HEK293T (cell line): ENCODE measurements at regions not wholly inside any gene's neighbourhood (a gene's known extent, or its start where the extent isn't known, plus 50 kb on each side); places are given as distances from the start of the nearest gene placed in this dataset.

Source experiments
- CTCF ChIA-PET: fragments of 350-600 bp; formaldehyde crosslinking; extraction: SDS; loops from one replicate; lab custom pipeline; 2021; ENCODE audit warnings: antibody characterized with exemption, inconsistent platforms; lab: Yijun Ruan, JAX
- POLR2A ChIA-PET: fragments of 350-600 bp; formaldehyde crosslinking; extraction: SDS; loops from one replicate; lab custom pipeline; 2020; ENCODE audit warnings: antibody characterized with exemption, inconsistent platforms; lab: Yijun Ruan, JAX
- DNase-seq: peaks from one replicate; pipeline ENCODE4 v3.0.0; 2012; ENCODE audit warnings: mixed read lengths; ENCODE audit errors: extremely low spot score
- ARNT ChIP-seq: fragments of 450-650 bp; IDR thresholded peaks from 2 replicates; pipeline ENCODE4 v1.6.1; 2017; ENCODE audit warnings: mild to moderate bottlenecking
- BHLHE40 ChIP-seq: fragments of 450-650 bp; IDR thresholded peaks from 2 replicates; pipeline ENCODE4 v1.6.1; 2016; ENCODE audit warnings: mild to moderate bottlenecking, moderate library complexity, borderline replicate concordance
- CTBP1 ChIP-seq: fragments of 450-650 bp; IDR thresholded peaks from 2 replicates; pipeline ENCODE4 v1.6.1; 2016; ENCODE audit warnings: borderline replicate concordance
- ELF4 ChIP-seq: fragments of 450-650 bp; IDR thresholded peaks from 2 replicates; pipeline ENCODE4 v1.6.1; 2017; ENCODE audit warnings: antibody characterized with exemption
- FOXA1 ChIP-seq: fragments of 450-650 bp; IDR thresholded peaks from 2 replicates; pipeline ENCODE4 v1.6.1; 2016; ENCODE audit warnings: mild to moderate bottlenecking
- FOXK2 ChIP-seq: fragments of 450-650 bp; IDR thresholded peaks from 2 replicates; pipeline ENCODE4 v1.6.1; 2016; ENCODE audit warnings: mild to moderate bottlenecking
- FOXM1 ChIP-seq: fragments of 450-650 bp; IDR thresholded peaks from 2 replicates; pipeline ENCODE4 v1.6.1; 2017; ENCODE audit warnings: mild to moderate bottlenecking, borderline replicate concordance
- HDGF ChIP-seq: fragments of 450-650 bp; IDR thresholded peaks from 2 replicates; pipeline ENCODE4 v1.6.1; 2017; ENCODE audit warnings: antibody characterized with exemption, borderline replicate concordance
- L3MBTL2 ChIP-seq: fragments of 450-650 bp; conservative IDR thresholded peaks from 2 replicates; pipeline ENCODE4 v1.6.1; 2016; ENCODE audit warnings: mild to moderate bottlenecking
- LEF1 ChIP-seq: fragments of 450-650 bp; IDR thresholded peaks from 2 replicates; pipeline ENCODE4 v1.6.1; 2017; ENCODE audit warnings: mild to moderate bottlenecking, borderline replicate concordance
- NFRKB ChIP-seq: fragments of 450-650 bp; IDR thresholded peaks from 2 replicates; pipeline ENCODE4 v1.6.1; 2016; ENCODE audit warnings: mild to moderate bottlenecking, moderate library complexity
- PKNOX1 ChIP-seq: fragments of 450-650 bp; IDR thresholded peaks from 2 replicates; pipeline ENCODE4 v1.6.1; 2016
- SP1 ChIP-seq: fragments of 450-650 bp; IDR thresholded peaks from 2 replicates; pipeline ENCODE4 v1.6.1; 2017
- SUZ12 ChIP-seq: fragments of 450-650 bp; IDR thresholded peaks from 2 replicates; pipeline ENCODE4 v1.6.1; 2016; ENCODE audit warnings: mild to moderate bottlenecking
- TARDBP ChIP-seq: fragments of 450-650 bp; IDR thresholded peaks from 2 replicates; pipeline ENCODE4 v1.6.1; 2016
- ZNF384 ChIP-seq: fragments of 450-650 bp; IDR thresholded peaks from 2 replicates; pipeline ENCODE4 v1.6.1; 2016

GRCh38 chr2:204205538-204205937 is 269.0 kb downstream of the ICOS start:
- TF ChIP-seq LEF1 (no peak), FOXK2 (no peak), FOXA1 (no peak), TARDBP (no peak), ZNF384 (no peak), L3MBTL2 (no peak), ELF4 (no peak), BHLHE40 (no peak), FOXM1 (no peak), NFRKB (no peak), SP1 (no peak), HDGF (no peak)
- POLR2A ChIA-PET = no interaction called here
- no peak for DNase-seq
- CTCF ChIA-PET = no interaction called here

GRCh38 chr2:204207866-204208265 is 271.3 kb downstream of the ICOS start:
- no peak for DNase-seq
- TF ChIP-seq L3MBTL2 = no peak
- TF ChIP-seq SP1 = no peak
- TF ChIP-seq LEF1 = no peak
- TF ChIP-seq TARDBP = no peak
- TF ChIP-seq HDGF = no peak
- no peak for TF ChIP-seq ELF4
- no peak for TF ChIP-seq BHLHE40
- TF ChIP-seq ARNT = no peak
- no peak for TF ChIP-seq FOXK2
- no peak for TF ChIP-seq FOXA1
- TF ChIP-seq SUZ12 = no peak
- no peak for TF ChIP-seq ZNF384
- TF ChIP-seq CTBP1 = no peak
- TF ChIP-seq FOXM1 = no peak
- POLR2A ChIA-PET = no interaction called here
- CTCF ChIA-PET = no interaction called here

GRCh38 chr2:204213588-204213987 is 277.0 kb downstream of the ICOS start:
- ChIA-PET CTCF (no interaction called here), POLR2A (no interaction called here)
- DNase-seq = no peak
- TF ChIP-seq CTBP1 (no peak), BHLHE40 (no peak), FOXA1 (no peak), ZNF384 (no peak), NFRKB (no peak), LEF1 (no peak), FOXK2 (no peak), TARDBP (no peak), HDGF (no peak), L3MBTL2 (no peak), PKNOX1 (no peak), ELF4 (no peak), SP1 (no peak), SUZ12 (no peak), ARNT (no peak), FOXM1 (no peak)

- CTCF ChIA-PET = no interaction called here
- no peak for TF ChIP-seq CTBP1
- no peak for TF ChIP-seq ARNT
- no peak for TF ChIP-seq TARDBP
- TF ChIP-seq PKNOX1 = no peak
- no peak for TF ChIP-seq FOXM1
- no peak for TF ChIP-seq FOXK2
- TF ChIP-seq SUZ12 = no peak
- TF ChIP-seq BHLHE40 = no peak
- no peak for TF ChIP-seq ELF4
- no peak for TF ChIP-seq ZNF384
Measured at GRCh38 chr2:204218040-204218439, 281.5 kb downstream of the ICOS start.

GRCh38 chr2:204219196-204219595 is 282.6 kb downstream of the ICOS start:
- no peak for TF ChIP-seq L3MBTL2
- TF ChIP-seq LEF1 = no peak
- TF ChIP-seq PKNOX1 = no peak
- no peak for TF ChIP-seq ZNF384
- TF ChIP-seq FOXK2 = no peak
- no peak for TF ChIP-seq BHLHE40
- TF ChIP-seq FOXM1 = no peak
- no peak for TF ChIP-seq TARDBP
- no peak for TF ChIP-seq SP1
- TF ChIP-seq NFRKB = no peak
- no peak for TF ChIP-seq ARNT
- TF ChIP-seq HDGF = no peak
- no peak for TF ChIP-seq SUZ12
- TF ChIP-seq FOXA1 = no peak
- no peak for TF ChIP-seq CTBP1
- TF ChIP-seq ELF4 = no peak
- no peak for DNase-seq
- ChIA-PET CTCF (no interaction called here), POLR2A (no interaction called here)

More at GRCh38 chr2:204218040-204218439, 281.5 kb downstream of the ICOS start:
- no peak for DNase-seq
- POLR2A ChIA-PET = no interaction called here

GRCh38 chr2:204220896-204221295 is 284.3 kb downstream of the ICOS start:
- ChIA-PET POLR2A (no interaction called here), CTCF (no interaction called here)
- TF ChIP-seq ELF4 (no peak), L3MBTL2 (no peak), PKNOX1 (no peak), BHLHE40 (no peak), FOXM1 (no peak), SUZ12 (no peak), HDGF (no peak), SP1 (no peak), FOXK2 (no peak), CTBP1 (no peak), NFRKB (no peak), TARDBP (no peak), ARNT (no peak), LEF1 (no peak), FOXA1 (no peak), ZNF384 (no peak)
- no peak for DNase-seq
